RWPE1 (cell line): ENCODE measurements at regions not wholly inside any gene's neighbourhood (a gene's known extent, or its start where the extent isn't known, plus 50 kb on each side); places are given as distances from the start of the nearest gene placed in this dataset.

ENCODE experiments used
- CTCF ChIA-PET: fragments of 350-600 bp; sonication (Branson Sonifier 250); formaldehyde crosslinking; extraction: SDS; loops from one replicate; lab custom pipeline; 2021; lab: Yijun Ruan, JAX
- POLR2A ChIA-PET: fragments of 400-600 bp; formaldehyde crosslinking; extraction: SDS; loops from one replicate; lab custom pipeline; 2020; ENCODE audit warnings: antibody characterized with exemption; ENCODE audit not compliant: low non-redundant PET; lab: Yijun Ruan, JAX
- DNase-seq: peaks from one replicate; pipeline ENCODE4 v3.0.0; 2012; ENCODE audit warnings: low spot score
- H3K27ac ChIP-seq: fragments of 450-650 bp; 2 replicates; pipeline ENCODE4 v1.5.1; 2017
- CTCF ChIP-seq: fragments of 450-650 bp; conservative IDR thresholded peaks from 2 replicates; pipeline ENCODE4 v1.5.1; 2017; ENCODE audit warnings: low read depth, mild to moderate bottlenecking

GRCh38 chr7:34307540-34307939 is 350.5 kb upstream of the NPSR1 start:
- no peak overlapping the region for H3K27ac ChIP-seq
- CTCF ChIA-PET = interaction anchor here (1.2 kb wide), 1 partner anchor 13 kb away, joined by 5 read pairs; no protein-coding TSS in a partner anchor
- POLR2A ChIA-PET = no interaction called here
- no peak for DNase-seq
- no peak for TF ChIP-seq CTCF

GRCh38 chr7:34308595-34308994 is 349.4 kb upstream of the NPSR1 start:
- DNase-seq = no peak
- H3K27ac ChIP-seq = no peak overlapping the region
- no peak for TF ChIP-seq CTCF
- CTCF ChIA-PET = no interaction called here
- POLR2A ChIA-PET = no interaction called here

GRCh38 chr7:34309116-34309515 is 348.9 kb upstream of the NPSR1 start:
- CTCF ChIA-PET = interaction anchor here (0.6 kb wide), 1 partner anchor 287 kb away, joined by 5 read pairs; no protein-coding TSS in a partner anchor
- DNase-seq = no peak
- no peak overlapping the region for H3K27ac ChIP-seq
- no peak for TF ChIP-seq CTCF
- POLR2A ChIA-PET = no interaction called here

- no peak for TF ChIP-seq CTCF
- DNase-seq = no peak
- no peak overlapping the region for H3K27ac ChIP-seq
- POLR2A ChIA-PET = no interaction called here
- CTCF ChIA-PET = interaction anchor here (0.6 kb wide), 1 partner anchor 287 kb away, joined by 5 read pairs; no protein-coding TSS in a partner anchor
These were observed 348.4 kb upstream of the NPSR1 start for GRCh38 chr7:34309584-34309983.

GRCh38 chr7:34311591-34311990 is 346.4 kb upstream of the NPSR1 start:
- no peak overlapping the region for H3K27ac ChIP-seq
- POLR2A ChIA-PET = no interaction called here
- CTCF ChIA-PET = no interaction called here
- no peak for TF ChIP-seq CTCF
- DNase-seq = no peak

GRCh38 chr7:34312624-34313023 is 345.4 kb upstream of the NPSR1 start:
- TF ChIP-seq CTCF = no peak
- no peak overlapping the region for H3K27ac ChIP-seq
- DNase-seq = no peak
- POLR2A ChIA-PET = no interaction called here
- CTCF ChIA-PET = no interaction called here

GRCh38 chr7:34313289-34313688 is 344.7 kb upstream of the NPSR1 start:
- POLR2A ChIA-PET = no interaction called here
- CTCF ChIA-PET = no interaction called here
- H3K27ac ChIP-seq = no peak overlapping the region
- TF ChIP-seq CTCF = no peak
- no peak for DNase-seq
